ENCODE measurements at regions not wholly inside any gene's neighbourhood (a gene's known extent, or its start where the extent isn't known, plus 50 kb on each side); places are given as distances from the start of the nearest gene placed in this dataset.

GRCh38 chr3:21105784-21106183, 645.2 kb downstream of the ZNF385D start:
- no peaks in the 10 kb centered on the region for H3K4me1 Mint-ChIP-seq (ENCODE audit: unreplicated experiment)
- DNase-seq (ENCODE audit: extremely low spot score, unreplicated experiment), result no peak
- H3K36me3 Mint-ChIP-seq (ENCODE audit: unreplicated experiment), result no peaks in the 10 kb centered on the region
- no peak overlapping the region for H3K27ac Mint-ChIP-seq (ENCODE audit: unreplicated experiment)
- no peak for TF ChIP-seq CTCF (IDR thresholded peaks at IDR 0.05)
- H3K4me3 Mint-ChIP-seq (ENCODE audit: unreplicated experiment), result no peak overlapping the region
- no peaks in the 10 kb centered on the region for H3K27me3 Mint-ChIP-seq (ENCODE audit: unreplicated experiment)
- peaks cover 14% of the 10 kb centered on the region for H3K9me3 Mint-ChIP-seq (ENCODE audit: unreplicated experiment)

- no peaks in the 10 kb centered on the region for H3K36me3 Mint-ChIP-seq (ENCODE audit: unreplicated experiment)
- TF ChIP-seq CTCF (IDR thresholded peaks at IDR 0.05), result no peak
- no peak overlapping the region for H3K4me3 Mint-ChIP-seq (ENCODE audit: unreplicated experiment)
- H3K27me3 Mint-ChIP-seq (ENCODE audit: unreplicated experiment), result no peaks in the 10 kb centered on the region
- no peak for DNase-seq (ENCODE audit: extremely low spot score, unreplicated experiment)
- H3K27ac Mint-ChIP-seq (ENCODE audit: unreplicated experiment), result no peak overlapping the region
- no peaks in the 10 kb centered on the region for H3K4me1 Mint-ChIP-seq (ENCODE audit: unreplicated experiment)
- H3K9me3 Mint-ChIP-seq (ENCODE audit: unreplicated experiment), result peaks cover 13% of the 10 kb centered on the region
Observed at GRCh38 chr3:21100656-21101359, 650.2 kb downstream of the ZNF385D start.

DNA sequence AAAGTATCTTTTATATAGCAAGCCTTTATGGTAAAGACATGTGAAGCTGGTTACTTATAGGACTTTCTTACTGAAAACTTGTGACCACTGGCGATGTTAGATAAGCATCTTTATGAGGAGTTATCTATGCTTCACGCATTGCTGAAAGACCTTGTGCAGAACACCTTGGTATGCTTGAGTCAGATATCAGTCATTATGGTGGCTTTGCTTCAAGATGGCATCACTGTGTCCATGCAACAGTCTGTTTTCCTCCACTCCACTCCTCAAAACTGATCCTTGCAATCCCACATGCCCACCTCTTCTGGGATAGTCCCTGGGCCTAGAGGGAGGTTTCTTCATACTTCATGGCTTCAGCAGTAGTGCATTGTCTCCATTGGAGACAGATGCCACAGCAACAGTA, 656.3 kb downstream of the ZNF385D start:
- no peaks in the 10 kb centered on the region for H3K36me3 Mint-ChIP-seq (ENCODE audit: unreplicated experiment)
- H3K27me3 Mint-ChIP-seq (ENCODE audit: unreplicated experiment), result no peaks in the 10 kb centered on the region
- H3K27ac Mint-ChIP-seq (ENCODE audit: unreplicated experiment), result no peak overlapping the region
- H3K4me3 Mint-ChIP-seq (ENCODE audit: unreplicated experiment), result no peak overlapping the region
- no peaks in the 10 kb centered on the region for H3K4me1 Mint-ChIP-seq (ENCODE audit: unreplicated experiment)
- no peak for DNase-seq (ENCODE audit: extremely low spot score, unreplicated experiment)
- no peaks in the 10 kb centered on the region for H3K9me3 Mint-ChIP-seq (ENCODE audit: unreplicated experiment)
- TF ChIP-seq CTCF (IDR thresholded peaks at IDR 0.05), result no peak

DNA sequence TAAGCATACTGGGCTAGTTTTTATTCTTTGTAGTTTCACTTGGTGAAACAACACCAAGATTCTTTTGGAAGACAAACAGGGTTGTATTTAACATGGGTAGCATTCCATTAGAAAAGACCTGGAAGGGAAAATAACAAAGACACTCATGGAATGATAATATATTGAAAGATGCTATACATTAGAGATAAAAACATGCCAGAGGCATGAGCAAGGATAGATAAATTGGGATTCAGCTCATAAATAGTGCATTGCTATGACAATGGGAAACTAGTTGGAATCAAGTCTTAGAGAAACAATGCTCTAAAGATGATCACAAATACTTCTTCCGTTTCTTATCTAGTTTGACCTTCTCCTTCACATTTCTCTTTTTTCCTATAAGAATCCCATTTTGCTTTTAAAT, 677.4 kb downstream of the ZNF385D start:
- Mint-ChIP-seq H3K27me3 (ENCODE audit: unreplicated experiment) (no peaks in the 10 kb centered on the region), H3K4me1 (ENCODE audit: unreplicated experiment) (no peaks in the 10 kb centered on the region), H3K36me3 (ENCODE audit: unreplicated experiment) (no peaks in the 10 kb centered on the region), H3K9me3 (ENCODE audit: unreplicated experiment) (no peaks in the 10 kb centered on the region), H3K27ac (ENCODE audit: unreplicated experiment) (no peak overlapping the region), H3K4me3 (ENCODE audit: unreplicated experiment) (no peak overlapping the region)
- no peak for DNase-seq (ENCODE audit: extremely low spot score, unreplicated experiment)
- TF ChIP-seq CTCF (IDR thresholded peaks at IDR 0.05), result no peak

DNA sequence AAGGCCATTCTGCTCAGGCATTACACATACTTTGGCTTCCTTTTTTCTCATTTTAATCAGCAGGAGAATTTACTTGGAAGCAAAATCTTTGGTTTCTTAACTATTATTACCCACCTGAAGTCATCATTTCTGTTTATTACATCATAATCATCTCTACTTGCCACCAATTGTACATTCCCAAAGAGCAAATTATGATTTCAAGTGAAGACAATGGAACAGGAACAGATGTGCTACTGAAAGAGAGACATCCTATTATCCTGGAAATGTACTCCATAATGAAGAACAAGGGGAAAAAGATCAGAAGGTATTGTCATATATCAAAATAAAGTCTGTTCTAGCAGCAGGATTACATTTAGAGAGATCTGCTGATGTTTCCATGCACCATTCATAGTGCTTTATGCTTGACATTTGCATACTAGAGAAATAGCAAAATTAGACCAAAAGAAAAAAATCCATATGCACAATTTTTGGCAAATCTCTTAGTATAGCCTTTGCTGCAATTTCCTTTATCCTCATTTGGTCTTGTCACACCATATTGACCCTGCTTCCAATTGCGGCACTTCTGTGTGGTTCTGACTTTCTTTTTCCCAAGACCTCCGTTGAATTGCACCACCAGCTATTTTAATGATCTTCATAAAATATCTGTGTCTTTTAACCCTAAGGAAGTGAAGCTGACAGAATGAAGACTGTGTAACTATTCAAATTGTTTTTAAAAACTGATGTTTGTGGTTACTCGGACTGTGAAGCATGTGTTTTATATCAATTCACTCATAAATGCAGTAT, 683.8 kb downstream of the ZNF385D start:
- no peaks in the 10 kb centered on the region for H3K36me3 Mint-ChIP-seq (ENCODE audit: unreplicated experiment)
- H3K27ac Mint-ChIP-seq (ENCODE audit: unreplicated experiment), result no peak overlapping the region
- H3K4me1 Mint-ChIP-seq (ENCODE audit: unreplicated experiment), result no peaks in the 10 kb centered on the region
- no peak for DNase-seq (ENCODE audit: extremely low spot score, unreplicated experiment)
- no peak for TF ChIP-seq CTCF (IDR thresholded peaks at IDR 0.05)
- no peaks in the 10 kb centered on the region for H3K27me3 Mint-ChIP-seq (ENCODE audit: unreplicated experiment)
- H3K9me3 Mint-ChIP-seq (ENCODE audit: unreplicated experiment), result no peaks in the 10 kb centered on the region
- H3K4me3 Mint-ChIP-seq (ENCODE audit: unreplicated experiment), result no peak overlapping the region

All from osteocyte (in vitro differentiated cells).